GF-D8 (cell line): ENCODE measurements at regions not wholly inside any gene's neighbourhood (a gene's known extent, or its start where the extent isn't known, plus 50 kb on each side); places are given as distances from the start of the nearest gene placed in this dataset.

Experiments
- DNase-seq: peaks from one replicate; lab custom pipeline; 2025; lab: John Stamatoyannopoulos, UW

DNA sequence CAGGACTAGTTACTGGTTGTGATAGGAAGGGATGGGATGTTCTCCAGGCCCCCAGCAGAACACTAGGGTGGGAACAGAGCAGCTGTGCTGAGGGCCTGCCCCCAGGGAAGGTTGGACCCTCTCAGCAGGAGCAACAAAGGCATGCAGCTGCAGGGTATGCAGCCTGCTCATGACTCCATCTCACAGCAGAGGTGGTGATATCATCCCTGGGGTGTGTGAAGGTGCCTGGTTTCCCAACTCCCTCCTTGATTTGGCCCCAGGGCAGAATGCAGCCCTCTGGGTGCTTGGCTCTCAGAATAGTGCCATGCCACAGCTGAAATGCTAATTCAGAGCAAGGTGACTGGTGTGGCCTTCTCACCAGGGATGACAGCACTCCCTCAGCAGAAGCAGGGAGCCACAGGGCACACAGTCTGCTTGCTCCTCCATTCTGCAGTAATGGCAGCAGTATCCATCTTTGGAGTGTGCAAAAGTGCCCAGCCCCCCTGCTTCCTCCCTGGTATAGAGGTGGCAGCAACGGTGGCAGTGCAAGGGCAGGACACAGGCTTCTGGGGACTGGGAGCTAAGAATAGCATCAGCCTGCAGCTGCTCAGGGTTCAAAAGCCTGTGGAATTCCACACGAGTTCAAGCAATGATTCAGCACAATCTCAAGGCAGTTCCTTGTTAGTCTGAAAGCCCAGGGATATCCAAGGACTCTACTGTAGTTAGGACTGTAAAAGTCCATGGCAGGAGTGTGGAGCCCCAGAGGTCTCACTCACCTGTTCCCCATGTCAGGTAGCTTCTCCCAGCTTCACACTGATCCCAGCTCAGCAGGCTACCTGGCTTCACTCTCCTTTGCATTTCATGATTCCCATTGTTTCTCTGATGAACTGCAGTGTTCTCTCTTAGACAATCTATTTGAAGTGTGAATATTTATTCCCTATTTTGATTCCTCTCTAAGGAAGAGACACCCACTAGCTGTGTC, 298.1 kb upstream of the FOXG1 start:
- no peak for DNase-seq

DNA sequence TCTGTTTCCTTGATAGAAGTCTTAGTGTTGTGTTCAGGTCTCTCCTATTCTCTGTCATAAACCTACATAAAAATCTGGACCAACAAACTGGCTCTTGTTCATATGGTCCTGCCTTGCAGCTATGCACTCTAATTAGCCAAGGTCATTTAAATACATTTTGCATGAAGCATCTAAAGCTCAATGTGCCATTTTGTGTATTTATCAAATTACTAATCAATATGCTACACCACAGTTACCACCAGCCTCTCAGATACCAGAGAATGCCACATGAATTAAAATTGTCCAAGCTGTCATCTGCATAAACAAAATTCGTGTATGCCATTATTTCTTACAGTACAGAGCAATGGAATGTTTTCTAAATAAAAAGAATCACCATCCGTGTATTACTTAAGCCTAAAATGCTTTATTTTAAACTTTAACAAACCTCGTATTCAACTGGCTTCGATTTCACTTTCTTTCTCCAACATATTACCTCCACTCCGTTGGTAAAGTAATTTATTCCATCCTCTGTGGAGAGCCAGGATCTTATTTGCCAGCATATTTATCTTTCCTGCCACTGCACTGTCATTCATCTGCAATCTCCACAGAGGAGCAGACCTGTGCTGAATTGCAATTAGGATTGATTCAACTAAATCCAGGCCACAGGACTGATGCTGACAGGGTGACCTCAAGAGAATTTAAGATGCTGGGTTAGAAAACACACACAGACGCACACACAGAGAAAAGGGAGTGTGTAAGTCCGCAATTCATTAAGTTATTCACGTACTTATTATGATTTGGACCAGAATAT, 284.1 kb upstream of the FOXG1 start:
- no peak for DNase-seq

- DNase-seq: no peak
Measured at GRCh38 chr14:28483506-28483905, 283.1 kb upstream of the FOXG1 start.

DNA sequence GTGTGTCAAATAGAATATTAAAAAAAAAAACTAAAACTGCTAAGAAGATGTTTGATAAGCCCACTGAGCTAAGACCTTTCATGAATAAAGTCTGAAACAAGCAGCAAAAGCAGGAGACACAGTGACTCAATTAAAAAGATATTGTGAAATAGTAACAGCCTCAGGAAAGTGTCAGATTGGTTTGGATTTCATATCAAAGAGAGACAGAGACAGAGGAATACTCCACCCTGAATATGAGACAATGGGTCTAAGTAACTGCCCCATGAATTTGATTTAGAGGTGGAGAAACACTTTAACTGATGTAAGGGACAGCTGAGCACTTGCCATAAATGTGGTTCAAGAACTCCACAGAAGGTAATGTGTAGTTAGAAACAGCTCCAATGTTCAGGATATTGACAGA, 277.9 kb upstream of the FOXG1 start:
- DNase-seq: no peak

DNA sequence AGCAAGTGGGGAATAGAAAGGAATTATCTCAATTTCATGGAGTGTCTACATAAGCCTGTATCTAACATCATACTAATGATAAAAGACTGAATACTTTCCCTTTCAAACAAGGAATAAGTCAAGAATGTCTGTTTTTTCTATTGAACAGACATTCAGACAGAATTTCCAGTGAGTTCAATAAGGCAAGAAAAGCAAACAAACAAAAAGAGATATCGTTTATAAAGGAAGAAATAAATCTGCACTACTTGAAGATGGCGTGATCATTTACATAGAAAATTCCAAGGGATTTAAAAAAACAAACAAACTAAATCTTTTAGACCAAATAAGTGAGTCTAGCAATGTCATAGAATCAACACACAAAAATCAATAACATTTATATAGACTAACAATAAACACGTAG, 273.1 kb upstream of the FOXG1 start:
- no peak for DNase-seq

GRCh38 chr14:28494196-28494595, 272.4 kb upstream of the FOXG1 start:
- no peak for DNase-seq

- no peak for DNase-seq
Measured at GRCh38 chr14:28496364-28496763, 270.2 kb upstream of the FOXG1 start.

- no peak for DNase-seq
Measured at GRCh38 chr14:28502517-28502916, 264.1 kb upstream of the FOXG1 start.

DNA sequence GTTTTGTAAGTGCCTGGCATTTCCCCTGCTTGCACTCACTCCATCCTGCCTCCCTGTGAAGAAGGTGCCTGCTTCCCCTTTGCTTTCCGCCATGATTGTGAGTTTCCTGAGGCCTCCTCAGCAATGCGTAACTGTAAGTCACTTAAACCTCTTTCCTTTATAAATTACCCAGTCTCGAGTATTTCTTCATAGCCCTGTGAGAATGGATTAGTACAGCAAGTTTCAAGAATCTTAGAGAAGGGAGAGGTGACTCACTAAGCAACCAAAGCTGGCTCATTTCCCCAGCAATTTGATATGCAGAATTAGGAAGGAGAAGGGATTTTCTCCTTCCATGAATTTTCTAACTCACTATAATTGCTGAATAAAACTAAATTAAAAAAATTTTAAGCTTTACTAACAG, 251.0 kb upstream of the FOXG1 start:
- DNase-seq: no peak

- no peak for DNase-seq
Measured at GRCh38 chr14:28536889-28537288, 229.7 kb upstream of the FOXG1 start.

DNA sequence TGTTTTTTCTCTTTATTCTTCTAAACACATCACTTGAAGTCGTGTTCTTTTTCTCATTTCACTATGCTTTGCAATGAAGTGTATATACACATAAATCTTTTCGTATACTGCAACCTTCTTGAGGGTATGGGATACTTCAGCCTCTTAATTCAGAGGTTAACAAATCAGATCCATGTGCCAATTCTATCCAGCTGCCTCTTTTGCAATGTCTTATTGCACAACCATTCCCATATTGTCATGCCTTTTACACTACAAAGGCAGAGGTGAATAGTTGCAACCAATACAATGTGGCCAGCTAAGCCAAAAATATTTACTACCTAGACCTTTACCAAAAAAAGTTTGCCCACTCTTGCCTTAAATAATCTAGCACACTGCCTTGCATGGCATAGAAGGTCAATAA, 224.5 kb upstream of the FOXG1 start:
- no peak for DNase-seq

DNA sequence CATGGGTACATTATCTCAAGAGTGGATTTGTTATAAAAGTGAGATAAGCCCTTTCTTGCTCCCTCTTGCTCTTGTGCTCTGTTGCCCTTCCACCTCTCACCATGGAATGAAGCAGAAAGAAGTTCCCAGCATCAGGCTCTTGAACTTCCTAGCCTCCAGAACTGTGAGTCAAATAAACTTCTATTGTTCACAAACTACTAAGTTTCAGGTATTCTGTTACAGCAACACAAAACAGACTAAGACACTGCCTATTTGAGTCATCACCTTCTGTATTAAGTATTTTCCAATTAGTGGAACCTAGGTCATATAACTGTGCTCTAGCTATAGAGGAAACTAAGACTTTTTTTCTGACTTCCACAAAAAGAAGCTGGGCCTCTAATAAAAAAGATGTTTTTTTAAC, 201.2 kb upstream of the FOXG1 start:
- DNase-seq: no peak

GRCh38 chr14:28570391-28570790, 196.2 kb upstream of the FOXG1 start:
- no peak for DNase-seq

GRCh38 chr14:28571636-28572035, 195.0 kb upstream of the FOXG1 start:
- no peak for DNase-seq

GRCh38 chr14:28576523-28576922, 190.1 kb upstream of the FOXG1 start:
- no peak for DNase-seq

GRCh38 chr14:28577187-28577586, 189.4 kb upstream of the FOXG1 start:
- DNase-seq: no peak

GRCh38 chr14:28577711-28578131, 188.9 kb upstream of the FOXG1 start:
- no peak for DNase-seq

- DNase-seq: no peak
Measured at GRCh38 chr14:28584951-28585350, 181.6 kb upstream of the FOXG1 start.

DNA sequence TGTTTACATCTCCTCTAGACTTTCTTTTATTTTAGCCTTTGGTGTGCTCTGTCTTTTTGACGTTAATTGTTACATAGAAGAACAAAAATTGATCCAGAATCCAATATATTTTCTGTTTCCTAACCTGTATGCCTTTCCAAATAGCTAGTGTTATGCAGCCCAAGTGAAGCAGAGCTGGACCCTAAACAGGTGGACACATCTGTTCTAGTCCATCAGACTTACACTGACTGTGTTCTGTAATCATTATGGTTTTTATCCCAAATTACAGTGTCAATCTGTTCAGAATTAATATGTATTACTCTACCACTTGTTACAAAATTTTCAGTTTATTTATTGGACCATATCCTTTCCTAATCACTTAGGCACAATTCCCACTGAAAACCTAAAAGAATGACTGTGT, 176.8 kb upstream of the FOXG1 start:
- no peak for DNase-seq

DNA sequence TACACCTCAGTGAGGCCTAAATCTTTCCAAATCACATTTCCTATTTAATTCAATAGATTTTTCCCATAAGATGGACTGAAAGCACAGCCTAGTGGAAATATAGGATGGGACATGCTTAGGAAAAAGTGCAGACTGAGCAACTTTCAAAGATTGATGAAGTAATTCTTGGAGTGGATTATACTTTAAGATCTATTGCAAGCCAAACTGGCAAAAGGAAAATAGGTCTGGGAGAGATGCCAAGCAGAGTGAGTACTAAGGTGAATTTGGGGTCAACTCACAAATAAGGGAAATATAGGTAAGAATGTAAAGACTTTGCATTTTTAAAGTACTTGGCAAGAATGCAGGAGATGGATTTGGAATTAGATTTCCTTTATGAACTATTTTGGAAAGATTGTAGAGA, 170.2 kb upstream of the FOXG1 start:
- no peak for DNase-seq

DNA sequence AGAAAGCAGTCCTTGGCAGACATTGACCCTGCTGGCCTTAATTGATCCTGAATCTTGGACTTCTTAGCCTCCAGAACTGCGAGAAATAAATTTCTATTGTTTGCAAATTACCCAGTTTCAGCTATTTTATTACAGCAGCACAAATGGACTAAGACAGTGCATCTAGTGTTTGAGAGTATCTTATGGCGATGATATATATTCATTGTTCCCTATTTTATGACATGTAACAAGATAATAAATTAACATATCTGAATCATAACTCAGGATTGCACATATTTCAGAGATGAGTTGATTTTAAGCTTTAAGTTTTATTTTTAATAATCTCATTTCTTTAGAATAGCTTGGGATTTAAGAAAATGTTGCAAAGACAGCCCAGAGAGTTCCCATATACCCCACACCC, 167.4 kb upstream of the FOXG1 start:
- no peak for DNase-seq

- no peak for DNase-seq
Measured at GRCh38 chr14:28599605-28600004, 167.0 kb upstream of the FOXG1 start.

DNA sequence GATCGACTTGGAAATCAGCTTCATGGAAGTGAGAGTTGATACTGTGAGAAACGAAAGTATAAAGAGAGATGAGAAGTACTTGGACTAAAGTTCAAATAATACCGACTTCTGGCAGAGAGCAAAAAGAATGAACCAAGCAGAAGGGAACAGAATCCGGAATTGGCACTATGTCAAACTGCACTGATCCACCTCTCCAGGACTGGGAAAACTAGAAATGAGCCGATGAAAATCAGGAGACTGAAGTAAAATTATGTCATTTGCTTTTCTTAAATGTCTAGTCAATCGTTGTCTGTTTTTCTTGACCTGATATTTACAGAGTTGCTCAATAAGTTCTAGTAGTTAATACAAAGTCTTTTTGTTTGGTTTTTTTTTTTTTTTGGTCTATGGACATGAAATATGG, 163.0 kb upstream of the FOXG1 start:
- DNase-seq: no peak
